NB4 (cell line): ENCODE measurements at regions not wholly inside any gene's neighbourhood (a gene's known extent, or its start where the extent isn't known, plus 50 kb on each side); places are given as distances from the start of the nearest gene placed in this dataset.

Source experiments
- CTCF ChIP-seq: IDR thresholded peaks from one replicate; pipeline ENCODE4 v1.5.1; 2012; ENCODE audit warnings: low read depth, low read length
- MAX ChIP-seq: IDR thresholded peaks from 2 replicates; pipeline ENCODE4 v1.6.1; 2011; ENCODE audit warnings: low read depth, low read length
- POLR2A ChIP-seq: IDR thresholded peaks from 2 replicates; pipeline ENCODE4 v1.6.1; 2011; ENCODE audit warnings: mild to moderate bottlenecking; ENCODE audit not compliant: insufficient read length; ENCODE audit errors: extremely low read depth

- TF ChIP-seq CTCF, result no peak
- TF ChIP-seq POLR2A, result no peak
- TF ChIP-seq MAX, result no peak
Measured at GRCh38 chr4:32128549-32128948, 1408.4 kb downstream of the PCDH7 start.
